K562 (cell line): ENCODE measurements at regions not wholly inside any gene's neighbourhood (a gene's known extent, or its start where the extent isn't known, plus 50 kb on each side); places are given as distances from the start of the nearest gene placed in this dataset.

Source experiments
- ATAC-seq: fragments of 200-7000 bp; cut with Tn5 transposase; 3 replicates; pipeline ENCODE4 v1.9.1; 2020; ENCODE audit warnings: moderate library complexity
- BruUV-seq: library from RNA; stranded (reverse); fragments of 400-500 nt; replicated peaks from 2 replicates; lab custom pipeline; 2021; lab: Mats Ljungman, UMichigan
- CTCF ChIA-PET: fragments of 300-600 bp; formaldehyde crosslinking; extraction: SDS; loops from one replicate; lab custom pipeline; 2021; ENCODE audit warnings: low intra/inter-chr PET ratio; lab: Yijun Ruan, JAX
- POLR2A ChIA-PET: fragments of 300-600, 350-650 bp; sonication (Branson Sonifier 250); formaldehyde crosslinking; extraction: SDS; loops from one replicate; lab custom pipeline; 2021; ENCODE audit warnings: antibody characterized with exemption, inconsistent platforms; lab: Yijun Ruan, JAX
- DNase-seq, 4 experiments: peaks; one replicate each; pipeline versions ENCODE4 v3.0.0 to v3.0.0-alpha.2; 2011 to 2018; ENCODE audit warnings: low spot score in 3 of 4, mixed read lengths in 3 of 4; ENCODE audit errors: extremely low read depth in 1 of 4
- FAIRE-seq: peaks from 2 replicates; lab custom pipeline; 2011; peaks lifted over from hg19 to GRCh38; lab: Jason Lieb, UNC
- H2AFZ ChIP-seq: 2 replicates; pipeline ENCODE4 v1.6.0; 2011; ENCODE audit warnings: low read depth, low read length, control low read depth, inconsistent platforms
- H3K27ac ChIP-seq: fragments of 200-600 bp; 3 replicates; pipeline ENCODE4 v1.8.0; 2011; ENCODE audit warnings: low read depth, mild to moderate bottlenecking, control low read depth, inconsistent platforms, low read length, moderate library complexity, mixed read lengths; ENCODE audit errors: extremely low read depth
- H3K27me3 ChIP-seq, 2 experiments: fragments of 300-600 bp in 1 of 2; 2 replicates in 1 of 2; 3 replicates in 1 of 2; pipeline versions ENCODE4 v1.6.0 to v1.8.0; 2011; ENCODE audit warnings: inconsistent platforms in 2 of 2, low read length in 2 of 2, mild to moderate bottlenecking in 1 of 2, mixed read lengths in 1 of 2, moderate library complexity in 1 of 2; ENCODE audit not compliant: control insufficient read depth in 2 of 2, insufficient read depth in 2 of 2
- H3K36me3 ChIP-seq: fragments of 300-600 bp; 3 replicates; pipeline ENCODE4 v1.8.0; 2011; ENCODE audit warnings: mild to moderate bottlenecking, low read length, inconsistent platforms; ENCODE audit not compliant: control insufficient read depth, insufficient read depth
- H3K4me1 ChIP-seq, 2 experiments: fragments of 200-600 bp in 1 of 2; replicated peaks in 1 of 2; 2 replicates in 1 of 2; 3 replicates in 1 of 2; pipeline versions ENCODE4 v1.5.1 to v1.8.0; 2011; ENCODE audit warnings: inconsistent platforms in 2 of 2, low read length in 2 of 2, mild to moderate bottlenecking in 1 of 2, mixed read lengths in 1 of 2, moderate library complexity in 1 of 2; ENCODE audit not compliant: control insufficient read depth in 2 of 2, insufficient read depth in 2 of 2
- H3K4me2 ChIP-seq: 2 replicates; pipeline ENCODE4 v1.6.1; 2011; ENCODE audit warnings: low read length, control low read depth, inconsistent platforms, mixed read lengths; ENCODE audit not compliant: insufficient read depth
- H3K4me3 ChIP-seq: fragments of 200-600 bp; sonication (generic), shearing (Covaris generic); 2 replicates; pipeline ENCODE4 v1.5.1; 2016; ENCODE audit warnings: control low read depth, inconsistent platforms
- H3K79me2 ChIP-seq: fragments of 200-600 bp; 3 replicates; pipeline ENCODE4 v1.8.0; 2011; ENCODE audit warnings: low read length, inconsistent platforms; ENCODE audit not compliant: control insufficient read depth, insufficient read depth
- H3K9ac ChIP-seq, 2 experiments: 2 replicates each; pipeline versions ENCODE4 v1.6.0 to v1.6.1; 2011; ENCODE audit warnings: low read depth in 2 of 2, low read length in 2 of 2, control low read depth in 1 of 2, inconsistent platforms in 1 of 2, mild to moderate bottlenecking in 1 of 2, mixed read lengths in 1 of 2; ENCODE audit not compliant: insufficient read depth in 1 of 2
- H3K9me1 ChIP-seq: one replicate; pipeline ENCODE4 v1.6.0; 2011; ENCODE audit warnings: inconsistent platforms, mild to moderate bottlenecking, low read length, moderate library complexity; ENCODE audit not compliant: control insufficient read depth, insufficient read depth
- H3K9me3 ChIP-seq: replicated peaks from 2 replicates; pipeline ENCODE4 v1.5.1; 2011; ENCODE audit warnings: low read depth, low read length, inconsistent platforms; ENCODE audit not compliant: control insufficient read depth, insufficient read depth
- H4K20me1 ChIP-seq: replicated peaks from 2 replicates; pipeline ENCODE4 v1.6.1; 2011; ENCODE audit warnings: low read length, inconsistent platforms, mixed read lengths; ENCODE audit not compliant: control insufficient read depth, insufficient read depth
- DPF2 ChIP-seq: fragments of 450-650 bp; IDR thresholded peaks from 2 replicates; pipeline ENCODE4 v1.6.1; 2016
- MLX ChIP-seq, 2 experiments: fragments of 450-650 bp in 1 of 2; sonication (generic) in 1 of 2; formaldehyde crosslinking; conservative IDR thresholded peaks; 2 replicates each; pipeline versions ENCODE4 v1.4.0 to v1.8.1; 2020 to 2022; ENCODE audit warnings: mild to moderate bottlenecking in 1 of 2, missing genetic modification reagents in 1 of 2
- PRPF4 ChIP-seq: fragments of 200-400 bp; formaldehyde crosslinking; IDR thresholded peaks from one replicate; pipeline ENCODE4 v1.6.1; 2017; ENCODE audit warnings: low read length, low read depth, mild to moderate bottlenecking; ENCODE audit not compliant: insufficient read depth, poor library complexity, severe bottlenecking
- REST ChIP-seq, 2 experiments: fragments of 450-650 bp; formaldehyde crosslinking in 1 of 2; IDR thresholded peaks; 2 replicates each; pipeline versions ENCODE4 v1.4.0 to v1.6.1; 2014 to 2020; ENCODE audit warnings: mild to moderate bottlenecking in 2 of 2, borderline replicate concordance in 1 of 2, low read depth in 1 of 2
- ZKSCAN1 ChIP-seq: fragments of 150-350 bp; IDR thresholded peaks from 2 replicates; pipeline ENCODE4 v1.6.1; 2016; ENCODE audit warnings: low read depth, low read length
- ZNF282 ChIP-seq: sonication (generic); formaldehyde crosslinking; IDR thresholded peaks from 2 replicates; pipeline ENCODE4 v1.8.1; 2023; ENCODE audit warnings: missing genetic modification reagents
- WGBS: fragments of 100-300 bp; shearing (Covaris generic); methylation state at CpG from one replicate; pipeline ENCODE4 v1.1.6; 2016; ENCODE audit warnings: low coverage, mixed read lengths; ENCODE audit not compliant: insufficient coverage; ENCODE audit errors: missing lambda C conversion rate; 5-methylcytosine and 5-hydroxymethylcytosine counted together
- in situ Hi-C: fragments of 300-500 bp; cut with MboI; formaldehyde crosslinking; loops from 4 replicates; pipeline ENCODE4 v1.15.0; 2018; ENCODE audit warnings: inconsistent platforms, mixed read lengths
- intact Hi-C: fragments of 100-400 bp; cut with micrococcal nuclease; formaldehyde crosslinking; loops from 2 replicates; pipeline ENCODE4 v1.14.2; 2022

DNA sequence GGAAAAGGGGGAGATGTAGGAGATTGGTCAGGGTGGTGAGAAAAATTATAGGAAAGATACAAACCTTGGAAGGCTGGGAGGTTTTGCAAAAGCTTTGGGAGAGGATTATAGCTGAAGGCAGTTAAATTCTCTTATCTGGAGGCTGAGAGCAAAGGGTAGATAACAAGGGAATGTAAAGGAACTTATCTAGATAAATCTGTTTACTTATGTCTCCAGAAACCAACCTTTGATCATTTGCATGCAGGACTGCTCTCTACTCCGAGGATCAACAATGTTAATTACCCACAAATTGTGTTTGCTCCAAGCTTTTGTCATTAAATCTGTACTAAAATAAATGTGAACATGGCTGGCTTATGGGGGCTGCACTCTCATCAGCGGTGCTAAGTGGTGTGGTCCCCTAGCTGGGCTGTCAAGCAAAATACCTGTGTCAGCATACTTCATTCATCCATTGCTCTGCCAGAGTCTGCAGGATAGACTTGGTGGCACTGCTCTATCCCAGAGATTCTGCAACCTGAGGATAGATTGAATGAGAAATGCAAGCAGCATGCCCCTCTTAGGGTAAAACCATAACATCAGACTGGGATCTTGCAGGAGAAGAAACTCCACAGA is 1599.2 kb upstream of the TENM4 start:
- POLR2A ChIA-PET: no interaction called here
- no peak overlapping the region for H3K27ac ChIP-seq

More for the DNA sequence above, 1599.2 kb upstream of the TENM4 start:
- WGBS: 0% methylated on average over 2 of the region's 2 CpGs
- Histone ChIP-seq H3K9ac (no peak overlapping the region), H3K9me3 (no peaks in the 10 kb centered on the region), H3K36me3 (no peaks in the 10 kb centered on the region), H2AFZ (no peak overlapping the region), H4K20me1 (no peaks in the 10 kb centered on the region), H3K4me1 (no peaks in the 10 kb centered on the region), H3K27me3 (no peaks in the 10 kb centered on the region), H3K4me3 (no peak overlapping the region), H3K79me2 (no peaks in the 10 kb centered on the region), H3K4me2 (no peak overlapping the region), H3K9me1 (no peaks in the 10 kb centered on the region)
- no TSS peak for BruUV-seq
- intact Hi-C loops (no loop called here), in situ Hi-C loops (no loop called here)
- FAIRE-seq: no peak
- no peak for DNase-seq
- TF ChIP-seq MLX (CRISPR knock-in tag; conservative IDR thresholded peaks at IDR 0.05) (no peak), ZNF282 (CRISPR knock-in tag) (no peak), PRPF4 (no peak), REST (IDR thresholded peaks at IDR 0.05; ENCODE audit: borderline replicate concordance) (no peak), REST (CRISPR knock-in tag; IDR thresholded peaks at IDR 0.05; ENCODE audit: low read depth) (no peak), ZKSCAN1 (no peak), DPF2 (no peak)
- ATAC-seq: no peak
- CTCF ChIA-PET: no interaction called here
